Calu3 (cell line): ENCODE measurements at regions not wholly inside any gene's neighbourhood (a gene's known extent, or its start where the extent isn't known, plus 50 kb on each side); places are given as distances from the start of the nearest gene placed in this dataset.

ENCODE experiments used
- BruUV-seq: library from RNA; stranded (reverse); fragments of 400-500 nt; replicated peaks from 2 replicates; lab custom pipeline; 2021; lab: Mats Ljungman, UMichigan
- CTCF ChIA-PET: fragments of 300-600 bp; sonication (Branson Sonifier 250); formaldehyde crosslinking; loops from one replicate; lab custom pipeline; 2022; ENCODE audit warnings: antibody characterized with exemption; lab: Charles Lee
- DNase-seq: peaks from one replicate; pipeline ENCODE4 v3.0.0; 2022
- H3K27ac Mint-ChIP-seq: one replicate; pipeline ENCODE4 v1.8.0; 2022; ENCODE audit warnings: mixed read lengths; ENCODE audit not compliant: unreplicated experiment
- H3K27me3 Mint-ChIP-seq: one replicate; pipeline ENCODE4 v1.8.0; 2022; ENCODE audit warnings: mixed read lengths; ENCODE audit not compliant: unreplicated experiment
- H3K36me3 Mint-ChIP-seq: one replicate; pipeline ENCODE4 v1.8.0; 2022; ENCODE audit warnings: mild to moderate bottlenecking, moderate library complexity, mixed read lengths; ENCODE audit not compliant: insufficient read depth, unreplicated experiment
- H3K4me1 Mint-ChIP-seq: one replicate; pipeline ENCODE4 v1.8.0; 2022; ENCODE audit warnings: mild to moderate bottlenecking, low read depth, mixed read lengths; ENCODE audit not compliant: unreplicated experiment
- H3K4me3 Mint-ChIP-seq: one replicate; pipeline ENCODE4 v1.8.0; 2022; ENCODE audit warnings: mild to moderate bottlenecking, low read depth, moderate library complexity, mixed read lengths; ENCODE audit not compliant: unreplicated experiment
- H3K9me3 Mint-ChIP-seq: one replicate; pipeline ENCODE4 v1.8.0; 2022; ENCODE audit warnings: low read depth, mixed read lengths; ENCODE audit not compliant: unreplicated experiment
- CTCF ChIP-seq: fragments of 200-600 bp; IDR thresholded peaks from one replicate; pipeline ENCODE4 v1.8.0; 2022; ENCODE audit warnings: antibody characterized with exemption; ENCODE audit not compliant: unreplicated experiment
- intact Hi-C: fragments of 100-400 bp; cut with micrococcal nuclease; formaldehyde crosslinking; loops from one replicate; pipeline ENCODE4 v1.10.0; 2022; ENCODE audit not compliant: unreplicated experiment

GRCh38 chr16:48479329-48479728, 94.1 kb upstream of the SIAH1 start:
- Mint-ChIP-seq H3K9me3 (peaks cover 2% of the 10 kb centered on the region), H3K27ac (no peak overlapping the region), H3K4me1 (no peaks in the 10 kb centered on the region), H3K4me3 (no peak overlapping the region), H3K36me3 (no peaks in the 10 kb centered on the region), H3K27me3 (no peaks in the 10 kb centered on the region)
- CTCF ChIA-PET, result no interaction called here
- no peak for TF ChIP-seq CTCF
- intact Hi-C loops, result no loop called here
- BruUV-seq, result no TSS peak
- DNase-seq, result no peak

- intact Hi-C loops, result no loop called here
- H3K27ac Mint-ChIP-seq, result no peak overlapping the region
- H3K27me3 Mint-ChIP-seq, result no peaks in the 10 kb centered on the region
- DNase-seq, result no peak
- CTCF ChIA-PET, result interaction anchor here (0.7 kb wide), 5 partner anchors 12 to 444 kb away, joined by 4 to 6 read pairs (median 5); no protein-coding TSS in a partner anchor
- TF ChIP-seq CTCF, result no peak
- H3K4me1 Mint-ChIP-seq, result no peaks in the 10 kb centered on the region
- no peaks in the 10 kb centered on the region for H3K36me3 Mint-ChIP-seq
- H3K9me3 Mint-ChIP-seq, result peaks cover 2% of the 10 kb centered on the region
- H3K4me3 Mint-ChIP-seq, result no peak overlapping the region
- BruUV-seq, result no TSS peak
Observed at GRCh38 chr16:48478393-48478792, 93.2 kb upstream of the SIAH1 start.

- Mint-ChIP-seq H3K27ac (no peak overlapping the region), H3K9me3 (peaks cover 2% of the 10 kb centered on the region), H3K4me1 (no peaks in the 10 kb centered on the region), H3K36me3 (no peaks in the 10 kb centered on the region), H3K27me3 (no peaks in the 10 kb centered on the region), H3K4me3 (no peak overlapping the region)
- no TSS peak for BruUV-seq
- CTCF ChIA-PET, result no interaction called here
- intact Hi-C loops, result no loop called here
- no peak for TF ChIP-seq CTCF
- no peak for DNase-seq
Observed at GRCh38 chr16:48471435-48471834, 86.2 kb upstream of the SIAH1 start.

- intact Hi-C loops, result no loop called here
- no peak for DNase-seq
- TF ChIP-seq CTCF, result no peak
- H3K36me3 Mint-ChIP-seq, result peaks cover 5% of the 10 kb centered on the region
- no peak overlapping the region for H3K4me3 Mint-ChIP-seq
- H3K27ac Mint-ChIP-seq, result no peak overlapping the region
- CTCF ChIA-PET, result interaction anchor here (1.1 kb wide), 1 partner anchor 168 kb away, joined by 3 read pairs; no protein-coding TSS in a partner anchor
- H3K9me3 Mint-ChIP-seq, result peaks cover 6% of the 10 kb centered on the region
- H3K4me1 Mint-ChIP-seq, result peaks cover 16% of the 10 kb centered on the region
- H3K27me3 Mint-ChIP-seq, result no peaks in the 10 kb centered on the region
- BruUV-seq, result no TSS peak
Observed at GRCh38 chr16:48462106-48462740, 77.0 kb upstream of the SIAH1 start.
